Neural progenitor cell (in vitro differentiated cells): ENCODE measurements at regions not wholly inside any gene's neighbourhood (a gene's known extent, or its start where the extent isn't known, plus 50 kb on each side); places are given as distances from the start of the nearest gene placed in this dataset.

ENCODE experiments used
- EZH2 ChIP-seq: fragments of 200-600 bp; sonication (generic); IDR thresholded peaks from 2 replicates; pipeline ENCODE4 v1.6.1; 2017; ENCODE audit warnings: antibody characterized with exemption, mild to moderate bottlenecking, moderate library complexity
- EZH2phosphoT487 ChIP-seq: fragments of 200-600 bp; sonication (generic); IDR thresholded peaks from 2 replicates; pipeline ENCODE4 v1.6.1; 2017; ENCODE audit warnings: antibody characterized with exemption
- TF ChIP-seq, protein P1 (sequence below): fragments of 200-600 bp; sonication (generic); IDR thresholded peaks from 2 replicates; pipeline ENCODE4 v1.5.1; 2017; ENCODE audit warnings: antibody characterized with exemption, mild to moderate bottlenecking

DNA sequence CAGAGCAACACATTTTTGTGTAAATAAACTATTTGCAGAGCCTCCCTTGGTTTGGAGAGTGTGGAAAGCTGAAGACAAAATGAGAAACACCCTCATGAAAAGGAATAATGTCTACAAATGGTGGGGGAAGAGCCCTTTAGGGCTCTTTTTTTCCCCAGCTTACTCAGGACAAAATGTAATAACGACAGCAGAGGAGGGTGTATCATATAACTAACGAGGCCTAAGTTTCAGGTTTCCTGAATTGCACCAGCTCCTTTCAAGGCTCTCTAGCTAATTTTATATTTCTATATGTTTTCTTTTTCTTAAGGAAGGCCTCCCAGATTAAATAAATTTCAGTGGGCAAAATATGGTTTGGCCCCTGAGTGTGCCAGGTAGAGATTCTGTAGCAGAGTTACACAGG, 116.3 kb downstream of the FEM1C start:
- TF ChIP-seq, protein P1, sequence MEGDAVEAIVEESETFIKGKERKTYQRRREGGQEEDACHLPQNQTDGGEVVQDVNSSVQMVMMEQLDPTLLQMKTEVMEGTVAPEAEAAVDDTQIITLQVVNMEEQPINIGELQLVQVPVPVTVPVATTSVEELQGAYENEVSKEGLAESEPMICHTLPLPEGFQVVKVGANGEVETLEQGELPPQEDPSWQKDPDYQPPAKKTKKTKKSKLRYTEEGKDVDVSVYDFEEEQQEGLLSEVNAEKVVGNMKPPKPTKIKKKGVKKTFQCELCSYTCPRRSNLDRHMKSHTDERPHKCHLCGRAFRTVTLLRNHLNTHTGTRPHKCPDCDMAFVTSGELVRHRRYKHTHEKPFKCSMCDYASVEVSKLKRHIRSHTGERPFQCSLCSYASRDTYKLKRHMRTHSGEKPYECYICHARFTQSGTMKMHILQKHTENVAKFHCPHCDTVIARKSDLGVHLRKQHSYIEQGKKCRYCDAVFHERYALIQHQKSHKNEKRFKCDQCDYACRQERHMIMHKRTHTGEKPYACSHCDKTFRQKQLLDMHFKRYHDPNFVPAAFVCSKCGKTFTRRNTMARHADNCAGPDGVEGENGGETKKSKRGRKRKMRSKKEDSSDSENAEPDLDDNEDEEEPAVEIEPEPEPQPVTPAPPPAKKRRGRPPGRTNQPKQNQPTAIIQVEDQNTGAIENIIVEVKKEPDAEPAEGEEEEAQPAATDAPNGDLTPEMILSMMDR: no peak
- TF ChIP-seq EZH2 (no peak), EZH2phosphoT487 (no peak)
